Spinal cord (tissue), 9 donors: ENCODE measurements at regions not wholly inside any gene's neighbourhood (a gene's known extent, or its start where the extent isn't known, plus 50 kb on each side); places are given as distances from the start of the nearest gene placed in this dataset.

Experiments used
- DNase-seq, 6 donors: peaks; one replicate each; pipeline versions ENCODE4 v3.0.0 to v3.0.0-alpha.2; 2013 to 2015; ENCODE audit warnings: low spot score in 6 of 6, low read depth in 4 of 6
- H3K27ac ChIP-seq: one replicate; pipeline ENCODE4 v1.5.1; 2013; ENCODE audit warnings: low read depth, low read length, control low read depth
- H3K27me3 ChIP-seq: one replicate; pipeline ENCODE4 v1.6.1; 2013; ENCODE audit warnings: low read length; ENCODE audit not compliant: control insufficient read depth, insufficient read depth
- H3K36me3 ChIP-seq: one replicate; pipeline ENCODE4 v1.6.1; 2013; ENCODE audit warnings: low read length; ENCODE audit not compliant: control insufficient read depth, insufficient read depth
- H3K4me1 ChIP-seq: one replicate; pipeline ENCODE4 v1.6.1; 2013; ENCODE audit warnings: low read length; ENCODE audit not compliant: control insufficient read depth, insufficient read depth
- H3K4me3 ChIP-seq: one replicate; pipeline ENCODE4 v1.5.1; 2013; ENCODE audit warnings: low read depth, low read length, control low read depth
- H3K9me3 ChIP-seq: one replicate; pipeline ENCODE4 v1.6.1; 2013; ENCODE audit warnings: low read length; ENCODE audit not compliant: control insufficient read depth, insufficient read depth
- WGBS: methylation state at CpG from one replicate; pipeline ENCODE4 v1.1.5; 2013; ENCODE audit warnings: missing lambda C conversion rate; ENCODE audit not compliant: insufficient coverage; 5-methylcytosine and 5-hydroxymethylcytosine counted together
- donor health status: healthy.

DNA sequence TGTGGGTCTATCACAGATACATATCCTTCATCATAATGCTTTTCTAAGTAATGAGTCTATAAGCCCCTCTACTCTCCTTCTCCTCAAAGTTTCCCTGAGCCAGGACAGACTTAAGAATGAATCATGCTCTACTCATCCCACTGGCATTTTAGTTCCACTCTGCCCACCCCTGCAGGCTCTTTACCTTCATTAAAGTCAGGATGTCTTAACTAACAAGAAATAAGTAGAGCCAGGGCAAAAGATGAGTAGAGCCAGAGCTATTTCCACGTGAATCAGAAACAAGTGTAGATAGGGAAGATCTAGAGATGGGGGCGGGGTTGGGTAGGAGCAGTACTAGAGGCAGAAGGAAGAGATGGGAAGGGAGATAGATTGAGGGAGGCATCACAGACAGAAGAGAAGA, 790.5 kb downstream of the RNF144A start:
- WGBS, result 82% methylated on average over 2 of the region's 2 CpGs
- no peaks in the 10 kb centered on the region for H3K27me3 ChIP-seq
- no peaks in the 10 kb centered on the region for H3K9me3 ChIP-seq
- no peak overlapping the region for H3K4me3 ChIP-seq
- no peak for DNase-seq
- H3K27ac ChIP-seq, result no peak overlapping the region
- H3K36me3 ChIP-seq, result no peaks in the 10 kb centered on the region
- H3K4me1 ChIP-seq, result peaks cover 3% of the 10 kb centered on the region

DNA sequence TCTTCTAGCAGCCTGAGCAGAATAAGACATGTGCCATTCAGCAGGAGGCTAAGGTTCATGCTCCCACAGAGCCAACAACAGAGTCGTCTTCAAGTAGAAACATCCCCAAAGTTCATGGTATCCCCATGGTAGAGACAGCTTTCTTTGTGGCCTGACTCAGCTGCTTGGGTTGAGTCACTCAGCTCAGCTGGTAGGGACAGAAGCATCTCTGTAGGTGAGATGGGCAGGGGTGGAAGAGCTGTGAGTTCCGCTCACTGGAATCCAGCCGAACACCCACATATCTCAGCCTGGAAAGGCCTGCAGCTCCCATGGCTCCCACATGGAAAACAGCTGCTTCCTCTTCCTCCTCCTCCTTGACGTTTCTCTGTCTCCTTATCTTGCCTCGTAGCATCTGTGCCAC, 792.7 kb downstream of the RNF144A start:
- Histone ChIP-seq H3K4me3 (no peak overlapping the region), H3K27ac (no peak overlapping the region), H3K9me3 (no peaks in the 10 kb centered on the region), H3K36me3 (no peaks in the 10 kb centered on the region), H3K27me3 (no peaks in the 10 kb centered on the region), H3K4me1 (no peaks in the 10 kb centered on the region)
- no peak for DNase-seq
- WGBS, result 85% methylated on average over 5 of the region's 5 CpGs

DNA sequence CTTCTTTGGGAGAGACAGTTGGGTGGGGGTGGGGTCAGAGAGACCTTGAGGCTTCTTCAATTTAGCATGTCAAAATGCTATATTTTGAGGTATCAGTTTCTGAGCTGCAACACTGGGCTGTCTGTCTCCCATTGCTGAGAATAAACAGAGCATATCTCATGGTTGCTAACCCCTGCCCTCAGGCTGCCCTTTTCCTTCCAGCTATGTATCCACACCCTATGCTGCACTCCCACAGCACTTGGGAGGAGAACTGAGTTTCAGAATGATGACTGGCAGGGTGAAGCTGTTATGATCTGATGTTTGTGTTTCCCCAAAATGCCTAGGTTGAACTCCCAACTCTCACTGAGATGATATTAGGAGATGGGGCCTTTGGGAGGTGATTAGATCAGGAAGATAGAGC, 794.0 kb downstream of the RNF144A start:
- no peak for DNase-seq
- Histone ChIP-seq H3K4me3 (no peak overlapping the region), H3K27me3 (no peaks in the 10 kb centered on the region), H3K27ac (no peak overlapping the region), H3K9me3 (no peaks in the 10 kb centered on the region), H3K36me3 (no peaks in the 10 kb centered on the region), H3K4me1 (no peaks in the 10 kb centered on the region)

DNA sequence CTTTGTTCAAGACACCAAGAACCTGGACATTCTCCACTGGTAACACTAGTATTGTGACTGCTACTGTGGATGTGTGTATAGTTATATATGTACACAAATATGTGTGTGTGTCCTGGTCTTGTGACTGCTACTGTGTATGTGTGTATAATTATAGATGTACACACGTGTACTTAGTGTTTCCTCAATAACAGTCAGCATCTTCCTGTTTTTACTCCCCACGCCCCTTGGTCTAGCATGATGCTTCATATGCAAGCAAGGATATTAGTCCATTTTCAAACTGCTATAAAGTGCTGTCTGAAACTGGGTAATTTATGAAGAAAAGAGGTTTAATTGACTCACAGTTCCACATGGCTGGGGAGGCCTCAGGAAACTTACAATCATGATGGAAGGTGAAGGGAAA, 802.7 kb downstream of the RNF144A start:
- Histone ChIP-seq H3K4me3 (no peak overlapping the region), H3K4me1 (no peaks in the 10 kb centered on the region), H3K9me3 (no peaks in the 10 kb centered on the region), H3K27ac (no peak overlapping the region), H3K27me3 (no peaks in the 10 kb centered on the region), H3K36me3 (no peaks in the 10 kb centered on the region)
- no peak for DNase-seq
- no CpG with 5 or more reads among the region's 2 CpGs for WGBS

DNA sequence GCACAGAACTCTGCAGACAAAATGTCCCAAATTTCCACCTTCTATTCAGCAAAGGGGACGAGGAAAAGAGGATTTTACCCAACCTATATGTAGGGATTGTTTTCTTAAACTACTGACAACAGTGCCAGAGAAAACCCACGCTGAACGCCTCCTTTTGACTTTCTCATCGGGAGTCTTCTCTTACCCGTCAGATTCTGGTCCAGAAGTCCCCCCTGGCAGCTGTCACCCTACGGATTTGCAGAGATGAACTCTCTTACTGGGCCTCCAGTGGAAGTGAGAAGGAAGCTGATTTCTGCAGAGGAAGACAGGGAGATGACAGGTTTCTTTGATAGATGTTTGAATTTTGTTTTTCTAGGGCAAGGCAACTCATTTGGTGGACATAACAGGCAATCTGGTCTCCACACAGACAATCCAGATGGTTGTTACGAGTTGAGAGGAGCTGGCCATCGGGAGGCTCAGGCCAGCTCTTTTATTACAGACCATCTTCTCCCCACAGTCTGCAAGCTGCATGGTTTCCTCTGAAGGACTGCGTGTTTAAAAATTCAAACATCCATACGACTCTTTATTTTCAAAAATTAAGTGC, 804.3 kb downstream of the RNF144A start:
- Histone ChIP-seq H3K9me3 (no peaks in the 10 kb centered on the region), H3K27me3 (no peaks in the 10 kb centered on the region), H3K27ac (no peak overlapping the region), H3K4me3 (no peak overlapping the region), H3K36me3 (no peaks in the 10 kb centered on the region), H3K4me1 (no peaks in the 10 kb centered on the region)
- DNase-seq, result peak in 1 of 6 donors; percentile 21
- WGBS, result 57% methylated on average over 3 of the region's 10 CpGs

DNA sequence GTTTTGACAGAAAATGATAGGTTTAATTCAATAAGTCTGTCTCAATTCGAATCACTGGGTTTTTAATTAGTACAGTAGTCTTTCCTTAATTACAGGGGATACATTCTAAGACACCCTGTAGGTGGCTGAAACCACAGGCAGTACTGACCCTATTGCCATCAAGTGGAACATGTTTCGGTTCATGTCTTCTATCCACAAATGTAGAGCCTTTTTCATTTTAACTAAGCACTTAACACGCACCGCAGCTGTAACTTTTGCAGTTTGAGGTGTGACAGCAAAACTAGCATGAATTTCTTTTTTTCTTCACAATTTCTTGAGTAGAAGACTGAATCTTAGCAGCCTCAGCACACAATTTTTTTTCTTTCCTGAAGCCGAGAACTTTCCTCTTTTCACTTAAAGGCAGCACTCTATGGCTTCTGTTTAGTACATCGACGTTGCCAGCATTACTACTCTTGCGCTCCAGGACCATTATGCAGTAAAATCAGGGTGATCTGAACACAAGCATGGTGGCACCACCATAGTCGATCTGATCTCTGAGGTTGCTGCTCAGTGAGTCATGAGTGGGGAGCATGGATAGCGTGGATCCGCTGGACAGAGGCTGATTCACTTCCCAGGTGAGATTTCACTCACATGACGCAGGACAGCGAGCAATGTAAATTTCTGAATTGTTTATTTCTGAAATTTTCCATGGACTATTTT, 805.1 kb downstream of the RNF144A start:
- Histone ChIP-seq H3K9me3 (no peaks in the 10 kb centered on the region), H3K27me3 (no peaks in the 10 kb centered on the region), H3K4me3 (no peak overlapping the region), H3K36me3 (no peaks in the 10 kb centered on the region), H3K27ac (no peak overlapping the region), H3K4me1 (no peaks in the 10 kb centered on the region)
- 94% methylated on average over 11 of the region's 13 CpGs for WGBS
- no peak for DNase-seq

DNA sequence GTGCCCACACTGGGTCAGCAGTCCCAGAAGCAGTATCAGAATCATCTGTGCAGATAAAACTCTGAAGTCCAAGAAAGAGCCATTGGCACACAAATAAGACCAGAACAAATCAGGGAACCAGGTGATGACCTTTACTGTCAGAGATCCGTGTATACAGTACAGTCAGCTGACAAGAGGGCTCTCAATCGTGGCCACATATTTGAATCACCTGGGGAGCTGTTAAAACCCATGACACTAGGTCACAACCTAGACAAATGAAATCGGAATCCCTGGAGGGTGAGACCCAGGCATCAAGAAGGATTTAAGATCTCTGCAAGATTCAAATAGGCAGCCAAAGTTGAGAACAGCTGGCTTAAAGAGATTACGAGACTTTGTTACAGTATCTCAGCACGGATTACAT, 807.1 kb downstream of the RNF144A start:
- no peaks in the 10 kb centered on the region for H3K4me1 ChIP-seq
- no peak overlapping the region for H3K4me3 ChIP-seq
- no peak overlapping the region for H3K27ac ChIP-seq
- H3K9me3 ChIP-seq, result no peaks in the 10 kb centered on the region
- no peak for DNase-seq
- no peaks in the 10 kb centered on the region for H3K36me3 ChIP-seq
- H3K27me3 ChIP-seq, result no peaks in the 10 kb centered on the region
- 73% methylated on average over 4 of the region's 5 CpGs for WGBS

DNA sequence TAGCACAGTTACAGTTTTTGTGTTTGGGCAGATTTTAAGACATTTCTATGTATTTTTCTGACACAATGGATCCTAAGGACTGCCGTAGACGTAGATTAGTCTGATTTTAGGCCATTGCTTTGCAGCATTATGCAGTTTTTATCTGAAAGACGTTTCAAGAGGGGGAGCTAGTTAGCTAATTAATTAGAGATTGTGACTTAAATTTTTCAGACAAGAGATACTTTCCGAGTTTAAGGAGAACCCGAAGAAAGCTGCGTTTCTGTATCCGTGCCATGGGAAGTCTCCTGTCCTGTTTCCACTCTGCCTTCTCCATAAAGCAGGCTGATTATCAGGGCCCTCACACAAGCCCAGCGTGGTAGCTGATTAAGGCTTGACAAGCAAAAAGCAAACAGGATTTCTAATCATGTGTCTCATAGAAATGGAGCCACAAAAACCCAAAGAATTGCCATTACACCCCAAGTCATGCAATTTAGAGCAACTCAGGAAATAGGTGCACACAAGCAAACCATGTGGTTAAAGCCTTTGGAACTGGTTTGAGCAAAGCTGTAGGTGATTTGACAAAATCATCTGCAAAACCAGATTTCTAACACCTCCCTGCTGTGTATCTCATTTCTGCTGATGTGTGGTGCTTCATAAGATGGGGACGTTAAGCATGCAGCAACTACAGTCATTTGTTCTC, 808.1 kb downstream of the RNF144A start:
- 29% methylated on average over 7 of the region's 9 CpGs for WGBS
- Histone ChIP-seq H3K4me1 (no peaks in the 10 kb centered on the region), H3K27me3 (no peaks in the 10 kb centered on the region), H3K27ac (no peak overlapping the region), H3K4me3 (no peak overlapping the region), H3K9me3 (no peaks in the 10 kb centered on the region), H3K36me3 (no peaks in the 10 kb centered on the region)
- DNase-seq, result peak in 5 of 6 donors; percentile 20 to 86 (median 23)

DNA sequence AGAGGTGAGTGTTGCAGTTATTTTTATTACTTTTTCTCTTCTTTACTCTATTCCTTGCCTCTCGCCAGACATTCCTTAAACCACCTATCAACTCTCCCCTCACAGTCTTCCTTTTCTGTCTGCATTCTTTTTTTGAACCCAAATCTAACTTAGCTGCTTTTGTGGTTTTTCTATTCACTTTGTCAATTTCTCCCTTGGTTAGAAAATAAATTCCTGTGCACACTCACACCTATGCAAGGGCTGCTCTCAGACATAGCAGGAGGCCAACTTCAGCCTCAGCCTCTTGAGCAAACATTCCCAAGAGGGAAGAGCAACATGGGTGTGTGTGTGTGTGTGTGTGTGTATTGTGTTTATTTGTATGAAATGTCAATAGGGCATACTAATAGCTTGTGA, 808.6 kb downstream of the RNF144A start:
- DNase-seq, result no peak
- WGBS, result 70% methylated on average over 1 of the region's 1 CpG

DNA sequence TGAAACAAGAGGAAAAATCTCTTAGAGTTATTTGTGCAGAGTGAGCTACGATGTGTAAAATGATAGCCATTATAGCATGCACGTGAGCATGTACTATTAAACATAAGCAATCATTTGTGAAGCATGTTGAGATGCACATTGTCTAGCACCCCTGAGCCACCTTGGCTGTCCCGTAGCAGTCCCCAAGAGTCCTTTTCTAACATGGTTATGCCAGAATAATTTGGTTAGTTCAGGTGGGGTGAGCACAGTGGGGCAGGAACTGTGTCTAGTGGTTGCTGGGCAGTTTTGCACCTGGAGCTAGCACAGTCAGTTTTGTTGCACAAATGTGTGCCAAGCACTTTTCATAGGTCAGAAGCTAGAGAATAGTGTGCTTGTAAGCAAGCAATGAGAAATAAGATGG, 809.8 kb downstream of the RNF144A start:
- Histone ChIP-seq H3K4me1 (no peaks in the 10 kb centered on the region), H3K36me3 (no peaks in the 10 kb centered on the region), H3K27me3 (no peaks in the 10 kb centered on the region), H3K9me3 (no peaks in the 10 kb centered on the region), H3K27ac (no peak overlapping the region), H3K4me3 (no peak overlapping the region)
- DNase-seq, result no peak
- 93% methylated on average over 2 of the region's 3 CpGs for WGBS

More for the DNA sequence above, 808.6 kb downstream of the RNF144A start:
- Histone ChIP-seq H3K27me3 (no peaks in the 10 kb centered on the region), H3K27ac (no peak overlapping the region), H3K4me1 (no peaks in the 10 kb centered on the region), H3K9me3 (no peaks in the 10 kb centered on the region), H3K4me3 (no peak overlapping the region), H3K36me3 (no peaks in the 10 kb centered on the region)
